Activated naive CD8-positive, alpha-beta T cell treated with anti-CD3 and anti-CD28 coated beads for 36 hours (primary cell): ENCODE measurements at regions not wholly inside any gene's neighbourhood (a gene's known extent, or its start where the extent isn't known, plus 50 kb on each side); places are given as distances from the start of the nearest gene placed in this dataset.

Experiments
- DNase-seq: peaks from one replicate; pipeline ENCODE4 v3.0.0; 2021
- H3K27ac Mint-ChIP-seq: one replicate; pipeline ENCODE4 v1.8.0; 2022; ENCODE audit warnings: mild to moderate bottlenecking, moderate library complexity, mixed read lengths
- H3K27me3 Mint-ChIP-seq: one replicate; pipeline ENCODE4 v1.8.0; 2022; ENCODE audit warnings: mild to moderate bottlenecking, mixed read lengths
- H3K36me3 Mint-ChIP-seq: one replicate; pipeline ENCODE4 v1.8.0; 2021; ENCODE audit warnings: mild to moderate bottlenecking, mixed read lengths
- H3K4me1 Mint-ChIP-seq: one replicate; pipeline ENCODE4 v1.8.0; 2021; ENCODE audit warnings: mixed read lengths
- H3K4me3 Mint-ChIP-seq: one replicate; pipeline ENCODE4 v1.8.0; 2022; ENCODE audit warnings: mild to moderate bottlenecking, moderate library complexity, mixed read lengths
- H3K9me3 Mint-ChIP-seq: one replicate; pipeline ENCODE4 v1.8.0; 2022; ENCODE audit warnings: mixed read lengths

GRCh38 chr13:62035981-62036380 is 620.3 kb upstream of the PCDH20 start:
- no peak for DNase-seq
- Mint-ChIP-seq H3K4me3 (no peak overlapping the region), H3K4me1 (no peaks in the 10 kb centered on the region), H3K27me3 (no peaks in the 10 kb centered on the region), H3K9me3 (peaks cover 1% of the 10 kb centered on the region), H3K27ac (no peak overlapping the region), H3K36me3 (no peaks in the 10 kb centered on the region)

- Mint-ChIP-seq H3K4me1 (no peaks in the 10 kb centered on the region), H3K9me3 (peaks cover 1% of the 10 kb centered on the region), H3K27me3 (no peaks in the 10 kb centered on the region), H3K27ac (no peak overlapping the region), H3K4me3 (no peak overlapping the region), H3K36me3 (no peaks in the 10 kb centered on the region)
- DNase-seq: no peak
Observed at GRCh38 chr13:62033934-62034333, 618.3 kb upstream of the PCDH20 start.

GRCh38 chr13:62022369-62022768 is 606.7 kb upstream of the PCDH20 start:
- H3K27ac Mint-ChIP-seq: no peak overlapping the region
- no peaks in the 10 kb centered on the region for H3K9me3 Mint-ChIP-seq

GRCh38 chr13:62019858-62020257 is 604.2 kb upstream of the PCDH20 start:
- Mint-ChIP-seq H3K9me3 (no peaks in the 10 kb centered on the region), H3K4me3 (no peak overlapping the region), H3K27me3 (no peaks in the 10 kb centered on the region), H3K27ac (no peak overlapping the region), H3K36me3 (no peaks in the 10 kb centered on the region), H3K4me1 (no peaks in the 10 kb centered on the region)
- no peak for DNase-seq

More at GRCh38 chr13:62022369-62022768, 606.7 kb upstream of the PCDH20 start:
- DNase-seq: no peak
- no peaks in the 10 kb centered on the region for H3K4me1 Mint-ChIP-seq
- H3K36me3 Mint-ChIP-seq: no peaks in the 10 kb centered on the region
- H3K27me3 Mint-ChIP-seq: no peaks in the 10 kb centered on the region
- no peak overlapping the region for H3K4me3 Mint-ChIP-seq

- Mint-ChIP-seq H3K4me3 (no peak overlapping the region), H3K4me1 (no peaks in the 10 kb centered on the region), H3K9me3 (no peaks in the 10 kb centered on the region), H3K27ac (no peak overlapping the region), H3K36me3 (no peaks in the 10 kb centered on the region), H3K27me3 (no peaks in the 10 kb centered on the region)
- DNase-seq: no peak
Observed at GRCh38 chr13:62014299-62014698, 598.6 kb upstream of the PCDH20 start.

GRCh38 chr13:62003452-62003851 is 587.8 kb upstream of the PCDH20 start:
- Mint-ChIP-seq H3K36me3 (no peaks in the 10 kb centered on the region), H3K27me3 (no peaks in the 10 kb centered on the region), H3K4me3 (no peak overlapping the region), H3K27ac (no peak overlapping the region), H3K4me1 (no peaks in the 10 kb centered on the region), H3K9me3 (peaks cover 3% of the 10 kb centered on the region)
- DNase-seq: no peak

GRCh38 chr13:61994174-61994573 is 578.5 kb upstream of the PCDH20 start:
- Mint-ChIP-seq H3K36me3 (no peaks in the 10 kb centered on the region), H3K4me1 (no peaks in the 10 kb centered on the region), H3K27ac (no peak overlapping the region), H3K27me3 (no peaks in the 10 kb centered on the region), H3K4me3 (no peak overlapping the region), H3K9me3 (peaks cover 8% of the 10 kb centered on the region)
- DNase-seq: no peak

GRCh38 chr13:61989978-61990377 is 574.3 kb upstream of the PCDH20 start:
- Mint-ChIP-seq H3K9me3 (peaks cover 5% of the 10 kb centered on the region), H3K4me1 (no peaks in the 10 kb centered on the region), H3K4me3 (no peak overlapping the region), H3K36me3 (no peaks in the 10 kb centered on the region), H3K27ac (no peak overlapping the region), H3K27me3 (no peaks in the 10 kb centered on the region)
- no peak for DNase-seq

GRCh38 chr13:61988810-61989209 is 573.2 kb upstream of the PCDH20 start:
- no peak overlapping the region for H3K4me3 Mint-ChIP-seq
- H3K36me3 Mint-ChIP-seq: no peaks in the 10 kb centered on the region
- no peaks in the 10 kb centered on the region for H3K9me3 Mint-ChIP-seq
- no peaks in the 10 kb centered on the region for H3K27me3 Mint-ChIP-seq
- H3K4me1 Mint-ChIP-seq: no peaks in the 10 kb centered on the region
- H3K27ac Mint-ChIP-seq: no peak overlapping the region
- DNase-seq: no peak

- no peak for DNase-seq
- Mint-ChIP-seq H3K4me1 (no peaks in the 10 kb centered on the region), H3K36me3 (no peaks in the 10 kb centered on the region), H3K27ac (no peak overlapping the region), H3K27me3 (no peaks in the 10 kb centered on the region), H3K4me3 (no peak overlapping the region), H3K9me3 (peaks cover 3% of the 10 kb centered on the region)
Observed at GRCh38 chr13:61975001-61975400, 559.4 kb upstream of the PCDH20 start.

- H3K4me1 Mint-ChIP-seq: no peaks in the 10 kb centered on the region
- no peak overlapping the region for H3K27ac Mint-ChIP-seq
- H3K27me3 Mint-ChIP-seq: no peaks in the 10 kb centered on the region
- no peak for DNase-seq
- no peak overlapping the region for H3K4me3 Mint-ChIP-seq
- H3K9me3 Mint-ChIP-seq: peaks cover 1% of the 10 kb centered on the region
- no peaks in the 10 kb centered on the region for H3K36me3 Mint-ChIP-seq
Observed at GRCh38 chr13:61965756-61966155, 550.1 kb upstream of the PCDH20 start.

- Mint-ChIP-seq H3K4me1 (no peaks in the 10 kb centered on the region), H3K9me3 (peaks cover 1% of the 10 kb centered on the region), H3K27ac (no peak overlapping the region), H3K4me3 (no peak overlapping the region), H3K27me3 (peaks cover 3% of the 10 kb centered on the region), H3K36me3 (no peaks in the 10 kb centered on the region)
- DNase-seq: no peak
Observed at GRCh38 chr13:61960981-61961380, 545.3 kb upstream of the PCDH20 start.

GRCh38 chr13:61954092-61954491 is 538.4 kb upstream of the PCDH20 start:
- no peak overlapping the region for H3K27ac Mint-ChIP-seq
- no peak for DNase-seq
- no peaks in the 10 kb centered on the region for H3K9me3 Mint-ChIP-seq
- H3K36me3 Mint-ChIP-seq: no peaks in the 10 kb centered on the region
- H3K27me3 Mint-ChIP-seq: peaks cover 3% of the 10 kb centered on the region
- H3K4me1 Mint-ChIP-seq: no peaks in the 10 kb centered on the region
- H3K4me3 Mint-ChIP-seq: no peak overlapping the region

GRCh38 chr13:61950828-61951227 is 535.2 kb upstream of the PCDH20 start:
- H3K4me3 Mint-ChIP-seq: no peak overlapping the region
- no peaks in the 10 kb centered on the region for H3K9me3 Mint-ChIP-seq
- no peak for DNase-seq
- H3K4me1 Mint-ChIP-seq: no peaks in the 10 kb centered on the region
- no peaks in the 10 kb centered on the region for H3K27me3 Mint-ChIP-seq
- no peaks in the 10 kb centered on the region for H3K36me3 Mint-ChIP-seq
- no peak overlapping the region for H3K27ac Mint-ChIP-seq

GRCh38 chr13:61944329-61944929 is 528.8 kb upstream of the PCDH20 start:
- Mint-ChIP-seq H3K27me3 (no peaks in the 10 kb centered on the region), H3K36me3 (no peaks in the 10 kb centered on the region), H3K9me3 (peaks cover 3% of the 10 kb centered on the region), H3K4me3 (no peak overlapping the region), H3K27ac (no peak overlapping the region), H3K4me1 (no peaks in the 10 kb centered on the region)
- DNase-seq: no peak

- no peaks in the 10 kb centered on the region for H3K27me3 Mint-ChIP-seq
- H3K4me3 Mint-ChIP-seq: no peak overlapping the region
- no peaks in the 10 kb centered on the region for H3K36me3 Mint-ChIP-seq
- H3K4me1 Mint-ChIP-seq: no peaks in the 10 kb centered on the region
- DNase-seq: no peak
- H3K27ac Mint-ChIP-seq: no peak overlapping the region
- H3K9me3 Mint-ChIP-seq: peaks cover 2% of the 10 kb centered on the region
Observed at GRCh38 chr13:61935710-61936109, 520.1 kb upstream of the PCDH20 start.
